Coronary artery (tissue), 2 donors: ENCODE measurements at regions not wholly inside any gene's neighbourhood (a gene's known extent, or its start where the extent isn't known, plus 50 kb on each side); places are given as distances from the start of the nearest gene placed in this dataset.

ENCODE experiments used
- DNase-seq: peaks from one replicate; pipeline ENCODE4 v3.0.0-alpha.2; 2017; ENCODE audit warnings: low spot score
- H3K27ac ChIP-seq, 2 donors: fragments of 200-600 bp; sonication (generic); one replicate each; pipeline ENCODE4 v1.5.1; 2016 to 2019
- H3K4me3 ChIP-seq: fragments of 200-600 bp; sonication (generic); 2 replicates; pipeline ENCODE4 v1.5.1; 2016; ENCODE audit warnings: mild to moderate bottlenecking, moderate library complexity
- TF ChIP-seq, protein P1 (sequence below): fragments of 200-600 bp; sonication (generic); IDR thresholded peaks from one replicate; pipeline ENCODE4 v1.5.1; 2019; ENCODE audit warnings: antibody characterized with exemption

DNA sequence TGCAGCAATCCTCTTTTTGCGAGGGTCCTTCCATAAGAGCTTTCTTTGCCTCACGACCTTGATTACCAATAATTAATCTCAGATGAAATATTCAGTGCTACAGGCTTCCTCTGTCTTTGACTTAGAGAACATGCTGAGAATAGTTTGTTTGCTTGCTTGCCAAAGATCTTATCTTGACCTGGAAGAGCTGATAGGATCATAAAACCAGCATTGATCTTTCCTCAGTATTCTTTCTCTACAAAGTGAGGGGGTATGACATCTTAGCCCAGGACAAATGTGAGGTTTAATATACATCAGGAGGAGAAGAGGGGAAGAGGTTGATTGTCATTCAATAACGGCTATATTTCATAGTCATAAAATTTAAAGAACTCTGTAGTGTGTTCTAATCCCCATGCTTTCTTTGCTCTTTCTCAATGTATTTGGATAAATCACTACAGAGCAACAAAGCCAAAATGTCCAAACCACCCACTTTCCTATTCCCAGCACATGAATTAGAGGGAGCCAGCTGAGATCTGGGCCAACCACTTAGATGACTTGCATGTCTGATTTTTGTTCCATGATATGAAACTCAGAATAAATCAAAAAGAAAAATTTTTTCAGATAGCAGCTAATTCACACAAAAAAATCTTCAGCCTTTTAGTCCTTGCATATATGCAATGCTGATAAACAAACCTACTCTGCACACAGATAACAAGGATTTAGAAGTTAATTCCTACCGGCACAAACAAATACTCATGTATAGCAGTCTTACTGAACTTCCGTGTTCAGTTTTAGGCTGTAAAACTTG, 50.5 kb upstream of the IPO9 start:
- Histone ChIP-seq H3K4me3 (no peak overlapping the region), H3K27ac (peak overlapping the region; percentile 55 to 67)
- TF ChIP-seq, protein P1, sequence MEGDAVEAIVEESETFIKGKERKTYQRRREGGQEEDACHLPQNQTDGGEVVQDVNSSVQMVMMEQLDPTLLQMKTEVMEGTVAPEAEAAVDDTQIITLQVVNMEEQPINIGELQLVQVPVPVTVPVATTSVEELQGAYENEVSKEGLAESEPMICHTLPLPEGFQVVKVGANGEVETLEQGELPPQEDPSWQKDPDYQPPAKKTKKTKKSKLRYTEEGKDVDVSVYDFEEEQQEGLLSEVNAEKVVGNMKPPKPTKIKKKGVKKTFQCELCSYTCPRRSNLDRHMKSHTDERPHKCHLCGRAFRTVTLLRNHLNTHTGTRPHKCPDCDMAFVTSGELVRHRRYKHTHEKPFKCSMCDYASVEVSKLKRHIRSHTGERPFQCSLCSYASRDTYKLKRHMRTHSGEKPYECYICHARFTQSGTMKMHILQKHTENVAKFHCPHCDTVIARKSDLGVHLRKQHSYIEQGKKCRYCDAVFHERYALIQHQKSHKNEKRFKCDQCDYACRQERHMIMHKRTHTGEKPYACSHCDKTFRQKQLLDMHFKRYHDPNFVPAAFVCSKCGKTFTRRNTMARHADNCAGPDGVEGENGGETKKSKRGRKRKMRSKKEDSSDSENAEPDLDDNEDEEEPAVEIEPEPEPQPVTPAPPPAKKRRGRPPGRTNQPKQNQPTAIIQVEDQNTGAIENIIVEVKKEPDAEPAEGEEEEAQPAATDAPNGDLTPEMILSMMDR = no peak
- no peak for DNase-seq
